ENCODE measurements at regions not wholly inside any gene's neighbourhood (a gene's known extent, or its start where the extent isn't known, plus 50 kb on each side); places are given as distances from the start of the nearest gene placed in this dataset.

DNA sequence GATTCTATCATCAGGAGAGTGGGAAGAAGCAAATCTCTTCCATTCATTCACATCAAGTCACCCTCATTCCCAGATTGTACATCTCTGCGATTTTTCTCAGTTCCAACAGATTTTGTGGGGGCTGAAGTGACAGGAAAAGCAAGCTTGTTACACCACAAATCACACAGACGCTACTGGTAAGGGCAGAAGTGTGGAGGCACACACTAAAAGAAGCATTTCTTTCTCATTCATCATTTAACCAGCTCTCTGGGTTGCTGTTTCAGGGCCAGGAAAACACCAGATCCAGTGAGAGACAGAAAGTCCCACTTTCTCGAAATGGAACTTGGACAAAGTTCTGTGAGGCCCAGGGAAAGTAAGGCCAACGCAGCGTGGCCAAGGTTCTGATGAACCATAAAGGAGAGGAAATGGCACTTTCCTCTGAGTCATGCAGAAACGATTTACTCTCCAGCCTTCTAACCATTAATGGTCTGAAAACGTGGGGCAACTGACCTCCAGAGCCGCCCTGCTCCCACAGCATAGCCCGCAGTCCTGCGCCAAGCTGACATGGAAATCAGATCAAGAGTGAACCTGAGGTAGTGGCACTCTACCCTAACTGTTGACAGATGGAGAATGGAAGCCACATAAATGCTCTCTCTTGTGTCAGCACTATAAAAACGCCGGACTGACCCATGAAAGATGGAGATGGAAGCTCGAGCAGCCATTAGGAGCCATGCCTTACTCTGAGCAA, 191.0 kb downstream of the C1D start:
- no peak for DNase-seq (ENCODE audit: low read depth)
- H3K4me3 ChIP-seq (ENCODE audit: low read depth, low read length): no peak overlapping the region

DNA sequence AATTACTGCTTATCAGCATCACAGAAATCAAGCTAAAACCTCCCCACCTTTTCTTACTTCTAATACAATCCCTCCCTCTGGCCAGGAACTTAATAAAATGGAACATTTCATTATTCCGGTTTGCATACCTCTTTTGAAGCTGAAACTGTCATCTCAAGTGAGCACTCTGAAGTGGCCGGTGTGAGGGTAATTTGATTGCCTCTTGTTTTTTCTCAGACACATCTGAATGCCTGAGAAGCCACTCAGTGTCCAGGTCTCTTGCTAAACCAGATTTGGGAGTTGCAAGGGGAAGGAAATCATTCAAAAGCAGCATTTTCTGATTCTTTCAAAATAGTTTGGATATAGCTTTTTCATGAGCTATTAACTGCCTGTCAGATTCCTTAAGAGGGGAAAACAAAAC, 190.3 kb downstream of the C1D start:
- TF ChIP-seq, protein P1, sequence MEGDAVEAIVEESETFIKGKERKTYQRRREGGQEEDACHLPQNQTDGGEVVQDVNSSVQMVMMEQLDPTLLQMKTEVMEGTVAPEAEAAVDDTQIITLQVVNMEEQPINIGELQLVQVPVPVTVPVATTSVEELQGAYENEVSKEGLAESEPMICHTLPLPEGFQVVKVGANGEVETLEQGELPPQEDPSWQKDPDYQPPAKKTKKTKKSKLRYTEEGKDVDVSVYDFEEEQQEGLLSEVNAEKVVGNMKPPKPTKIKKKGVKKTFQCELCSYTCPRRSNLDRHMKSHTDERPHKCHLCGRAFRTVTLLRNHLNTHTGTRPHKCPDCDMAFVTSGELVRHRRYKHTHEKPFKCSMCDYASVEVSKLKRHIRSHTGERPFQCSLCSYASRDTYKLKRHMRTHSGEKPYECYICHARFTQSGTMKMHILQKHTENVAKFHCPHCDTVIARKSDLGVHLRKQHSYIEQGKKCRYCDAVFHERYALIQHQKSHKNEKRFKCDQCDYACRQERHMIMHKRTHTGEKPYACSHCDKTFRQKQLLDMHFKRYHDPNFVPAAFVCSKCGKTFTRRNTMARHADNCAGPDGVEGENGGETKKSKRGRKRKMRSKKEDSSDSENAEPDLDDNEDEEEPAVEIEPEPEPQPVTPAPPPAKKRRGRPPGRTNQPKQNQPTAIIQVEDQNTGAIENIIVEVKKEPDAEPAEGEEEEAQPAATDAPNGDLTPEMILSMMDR (IDR thresholded peaks at IDR 0.05; ENCODE audit: insufficient read depth, low read depth, low read length, missing control alignments): no peak
- no peak overlapping the region for H3K4me3 ChIP-seq (ENCODE audit: low read depth, low read length)
- no peak for DNase-seq (ENCODE audit: low read depth)

More for the DNA sequence above, 191.0 kb downstream of the C1D start:
- TF ChIP-seq, protein P1 (IDR thresholded peaks at IDR 0.05; ENCODE audit: insufficient read depth, low read depth, low read length, missing control alignments): no peak

DNA sequence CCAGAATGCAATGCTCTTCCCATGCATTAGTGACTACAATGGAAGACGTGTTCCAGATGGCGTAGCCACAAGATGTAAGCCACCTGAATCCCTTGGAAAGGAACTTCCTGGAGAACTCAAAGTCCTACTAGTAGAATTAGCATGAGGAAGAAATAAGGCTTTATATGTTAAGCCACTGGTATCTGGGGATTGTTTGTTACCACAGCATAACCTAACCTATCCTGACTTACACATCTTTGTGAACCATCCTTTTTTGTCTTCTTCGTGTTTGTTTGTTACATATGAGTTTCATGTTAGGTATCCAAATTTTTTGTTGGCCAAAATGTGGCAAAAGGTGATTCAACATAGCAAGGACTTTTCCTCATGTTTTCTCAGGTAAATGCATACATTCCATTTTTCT, 188.9 kb downstream of the C1D start:
- TF ChIP-seq, protein P1 (IDR thresholded peaks at IDR 0.05; ENCODE audit: insufficient read depth, low read depth, low read length, missing control alignments): no peak
- H3K4me3 ChIP-seq (ENCODE audit: low read depth, low read length): no peak overlapping the region
- DNase-seq (ENCODE audit: low read depth): no peak

DNA sequence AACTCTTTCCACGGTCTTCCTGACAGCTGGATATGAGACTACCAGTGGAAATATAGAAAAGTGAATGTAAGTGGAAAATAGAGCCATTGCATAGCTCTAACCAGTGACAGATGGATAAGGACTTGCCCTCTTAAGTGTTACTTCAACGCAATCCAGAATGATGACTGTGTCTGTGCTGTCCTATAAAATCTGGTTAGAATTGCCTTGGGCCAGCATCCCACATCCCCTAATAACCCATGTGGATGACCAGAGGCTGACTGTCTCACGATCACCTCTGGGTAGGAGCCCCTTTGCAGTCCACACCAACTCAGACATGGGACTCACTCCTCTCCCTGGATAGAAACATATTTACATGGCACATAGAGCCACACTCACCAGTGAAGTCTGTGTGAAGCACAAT, 186.6 kb downstream of the C1D start:
- TF ChIP-seq, protein P1 (IDR thresholded peaks at IDR 0.05; ENCODE audit: insufficient read depth, low read depth, low read length, missing control alignments): no peak
- no peak for DNase-seq (ENCODE audit: low read depth)
- no peak overlapping the region for H3K4me3 ChIP-seq (ENCODE audit: low read depth, low read length)

DNA sequence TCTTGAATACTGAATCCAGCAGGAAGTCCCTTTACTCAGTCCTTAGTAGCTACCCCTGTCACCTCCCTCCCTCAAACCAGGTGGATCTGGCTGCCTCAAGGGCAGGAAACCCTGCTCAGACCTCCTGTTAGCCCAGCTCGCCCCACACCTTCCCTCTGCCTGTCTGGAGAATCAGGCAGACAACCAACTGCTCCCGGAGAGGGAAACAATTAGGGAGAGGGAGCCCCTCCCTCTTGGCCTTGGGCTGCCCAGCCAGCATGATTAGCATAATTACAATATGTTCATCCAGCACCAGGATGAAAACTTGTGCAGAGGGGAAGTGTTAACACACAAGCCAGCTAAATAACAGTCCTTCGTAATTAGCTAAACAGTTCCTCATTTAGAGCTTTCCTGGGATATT, 185.5 kb downstream of the C1D start:
- TF ChIP-seq, protein P1 (IDR thresholded peaks at IDR 0.05; ENCODE audit: insufficient read depth, low read depth, low read length, missing control alignments): no peak
- no peak for DNase-seq (ENCODE audit: low read depth)
- H3K4me3 ChIP-seq (ENCODE audit: low read depth, low read length): no peak overlapping the region

DNA sequence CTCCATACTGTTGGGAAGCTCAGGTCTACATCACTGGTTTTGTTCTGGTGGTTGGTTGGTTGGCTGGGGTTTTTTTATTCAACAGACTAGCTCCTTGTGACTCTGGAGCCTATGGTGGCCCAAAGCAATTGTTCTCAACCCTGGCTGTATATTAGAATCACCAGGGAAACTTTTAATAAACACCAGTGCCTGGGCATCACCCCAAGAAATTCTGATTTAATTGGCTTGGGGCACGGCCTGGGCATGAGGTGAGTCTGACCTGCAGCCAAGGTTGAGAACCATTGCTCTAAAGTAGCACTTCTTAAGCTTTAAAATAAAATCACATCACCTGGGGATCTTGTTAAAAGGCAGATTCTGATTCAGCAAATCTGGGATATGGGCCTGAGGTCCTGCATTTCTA, 184.1 kb downstream of the C1D start:
- TF ChIP-seq, protein P1 (IDR thresholded peaks at IDR 0.05; ENCODE audit: insufficient read depth, low read depth, low read length, missing control alignments): no peak
- no peak for DNase-seq (ENCODE audit: low read depth)

More for the DNA sequence above, 184.1 kb downstream of the C1D start:
- H3K4me3 ChIP-seq (ENCODE audit: low read depth, low read length): no peak overlapping the region

Measured in GM12865 (cell line).